Prostate gland (tissue), 2 donors: ENCODE measurements at regions not wholly inside any gene's neighbourhood (a gene's known extent, or its start where the extent isn't known, plus 50 kb on each side); places are given as distances from the start of the nearest gene placed in this dataset.

Experiments
- DNase-seq: peaks from one replicate; pipeline ENCODE4 v3.0.0-alpha.2; 2019; ENCODE audit warnings: low spot score
- H3K27ac ChIP-seq, 2 donors: fragments of 200-600 bp; sonication (generic); 2 replicates each; pipeline ENCODE4 v1.5.1; 2017 to 2019
- H3K27me3 ChIP-seq: fragments of 200-600 bp; sonication (generic); replicated peaks from 2 replicates; pipeline ENCODE4 v1.5.1; 2019; ENCODE audit not compliant: insufficient read depth
- H3K36me3 ChIP-seq, 2 donors: fragments of 200-600 bp; sonication (generic); 1 replicate in 1 of 2; 2 replicates in 1 of 2; pipeline versions ENCODE4 v1.5.1 to v1.8.1; 2017 to 2019
- H3K4me1 ChIP-seq: fragments of 200-600 bp; sonication (generic); replicated peaks from 2 replicates; pipeline ENCODE4 v1.5.1; 2019
- H3K4me3 ChIP-seq, 2 donors: fragments of 200-600 bp; sonication (generic); 2 replicates each; pipeline ENCODE4 v1.5.1; 2017 to 2019
- H3K9me3 ChIP-seq: fragments of 200-600 bp; sonication (generic); 2 replicates; pipeline ENCODE4 v1.5.1; 2017
- POLR2A ChIP-seq: fragments of 450-650 bp; IDR thresholded peaks from one replicate; pipeline ENCODE4 v1.6.1; 2016; ENCODE audit warnings: antibody characterized with exemption, mild to moderate bottlenecking
- POLR2AphosphoS5 ChIP-seq: sonication (generic); formaldehyde crosslinking; IDR thresholded peaks from one replicate; pipeline ENCODE4 v1.6.1; 2017; ENCODE audit warnings: antibody characterized with exemption
- WGBS: methylation state at CpG from one replicate; pipeline ENCODE4 v1.1.5; 2018; 5-methylcytosine and 5-hydroxymethylcytosine counted together
- intact Hi-C: fragments of 100-400 bp; cut with DNase I; formaldehyde crosslinking; loops from one replicate; pipeline ENCODE4 v1.14.2; 2022
- TF ChIP-seq, protein P1 (sequence below), 4 experiments: fragments of 200-600 bp in 2 of 4; fragments of 450-650 bp in 2 of 4; sonication (generic) in 2 of 4; IDR thresholded peaks; 1 replicate in 3 of 4; 2 replicates in 1 of 4; pipeline ENCODE4 v1.5.1; 2016 to 2019; ENCODE audit warnings: antibody characterized with exemption in 4 of 4, mild to moderate bottlenecking in 2 of 4, moderate library complexity in 2 of 4

DNA sequence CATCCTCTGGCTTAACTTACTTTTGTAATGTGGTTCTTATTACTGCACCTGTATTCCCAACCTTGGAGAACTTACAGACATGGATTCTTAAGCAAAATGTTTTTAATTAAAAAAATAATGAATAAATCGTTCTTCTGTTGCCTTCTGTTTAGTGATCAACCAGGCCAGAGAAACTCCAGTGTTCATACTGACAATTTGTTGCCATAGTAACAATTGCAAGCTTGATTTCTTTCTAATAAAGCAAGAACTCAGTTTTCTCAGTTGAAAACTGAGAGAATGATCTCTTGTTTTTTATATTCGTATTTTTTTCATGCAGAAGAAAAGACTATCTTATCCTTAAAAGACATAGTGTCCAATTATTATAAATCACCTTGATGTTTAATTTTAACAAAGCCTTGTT is 106.5 kb upstream of the LMNTD1 start:
- no peak overlapping the region for H3K4me3 ChIP-seq
- no peak overlapping the region for H3K27ac ChIP-seq
- 65% methylated on average over 2 of the region's 2 CpGs for WGBS
- H3K27me3 ChIP-seq = no peaks in the 10 kb centered on the region
- no peak for TF ChIP-seq POLR2AphosphoS5
- TF ChIP-seq POLR2A = no peak
- TF ChIP-seq, protein P1, sequence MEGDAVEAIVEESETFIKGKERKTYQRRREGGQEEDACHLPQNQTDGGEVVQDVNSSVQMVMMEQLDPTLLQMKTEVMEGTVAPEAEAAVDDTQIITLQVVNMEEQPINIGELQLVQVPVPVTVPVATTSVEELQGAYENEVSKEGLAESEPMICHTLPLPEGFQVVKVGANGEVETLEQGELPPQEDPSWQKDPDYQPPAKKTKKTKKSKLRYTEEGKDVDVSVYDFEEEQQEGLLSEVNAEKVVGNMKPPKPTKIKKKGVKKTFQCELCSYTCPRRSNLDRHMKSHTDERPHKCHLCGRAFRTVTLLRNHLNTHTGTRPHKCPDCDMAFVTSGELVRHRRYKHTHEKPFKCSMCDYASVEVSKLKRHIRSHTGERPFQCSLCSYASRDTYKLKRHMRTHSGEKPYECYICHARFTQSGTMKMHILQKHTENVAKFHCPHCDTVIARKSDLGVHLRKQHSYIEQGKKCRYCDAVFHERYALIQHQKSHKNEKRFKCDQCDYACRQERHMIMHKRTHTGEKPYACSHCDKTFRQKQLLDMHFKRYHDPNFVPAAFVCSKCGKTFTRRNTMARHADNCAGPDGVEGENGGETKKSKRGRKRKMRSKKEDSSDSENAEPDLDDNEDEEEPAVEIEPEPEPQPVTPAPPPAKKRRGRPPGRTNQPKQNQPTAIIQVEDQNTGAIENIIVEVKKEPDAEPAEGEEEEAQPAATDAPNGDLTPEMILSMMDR (IDR thresholded peaks at IDR 0.05) = no peak
- no peaks in the 10 kb centered on the region for H3K4me1 ChIP-seq
- H3K9me3 ChIP-seq = no peaks in the 10 kb centered on the region
- H3K36me3 ChIP-seq = no peaks in the 10 kb centered on the region
- DNase-seq = no peak
- intact Hi-C loops = no loop called here

DNA sequence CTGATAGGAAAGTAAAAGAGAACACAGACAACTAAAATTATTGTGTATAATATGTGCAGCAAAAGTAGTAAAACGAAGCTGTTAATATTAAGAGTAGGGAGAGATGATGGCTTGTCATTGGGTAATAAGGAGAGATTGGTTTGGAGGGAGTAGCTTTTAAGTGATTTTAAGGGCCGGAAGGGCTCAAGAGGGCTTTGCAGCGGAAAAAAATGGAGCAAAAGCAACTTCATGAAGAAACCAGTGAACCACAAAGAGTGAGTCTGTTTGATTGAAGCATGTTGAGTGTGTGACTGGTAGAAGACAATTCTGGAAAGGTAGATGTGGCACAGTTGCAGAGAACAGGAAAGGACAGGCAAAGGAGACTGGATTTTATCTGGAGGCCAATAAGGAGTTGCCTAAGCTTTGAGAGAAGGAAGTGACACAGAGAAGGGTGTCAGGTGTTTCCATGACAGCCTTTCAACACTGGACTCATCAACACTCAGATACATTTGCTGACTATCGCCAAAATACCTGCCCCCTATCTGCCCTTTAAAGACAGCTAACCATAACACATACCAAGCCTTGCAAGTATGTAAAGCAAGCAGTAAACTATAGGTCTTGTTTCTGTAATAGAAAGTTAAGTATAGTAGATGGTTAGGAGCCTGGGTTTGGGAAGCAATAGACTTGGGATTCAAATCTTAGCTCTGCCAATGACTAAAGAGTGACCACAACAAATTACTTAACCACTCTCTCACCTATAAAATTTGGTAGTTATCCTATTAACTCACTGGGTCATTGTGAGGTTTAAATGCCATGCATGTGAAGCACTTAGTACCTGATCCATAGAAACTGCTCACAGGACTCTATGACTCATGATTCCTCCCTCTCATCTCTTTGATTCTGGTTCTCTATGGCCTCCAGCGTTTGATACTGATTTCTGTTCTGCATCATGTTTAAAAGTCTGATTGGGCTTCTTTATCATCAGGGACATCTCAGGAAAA is 117.3 kb upstream of the LMNTD1 start:
- no peak overlapping the region for H3K27ac ChIP-seq

DNA sequence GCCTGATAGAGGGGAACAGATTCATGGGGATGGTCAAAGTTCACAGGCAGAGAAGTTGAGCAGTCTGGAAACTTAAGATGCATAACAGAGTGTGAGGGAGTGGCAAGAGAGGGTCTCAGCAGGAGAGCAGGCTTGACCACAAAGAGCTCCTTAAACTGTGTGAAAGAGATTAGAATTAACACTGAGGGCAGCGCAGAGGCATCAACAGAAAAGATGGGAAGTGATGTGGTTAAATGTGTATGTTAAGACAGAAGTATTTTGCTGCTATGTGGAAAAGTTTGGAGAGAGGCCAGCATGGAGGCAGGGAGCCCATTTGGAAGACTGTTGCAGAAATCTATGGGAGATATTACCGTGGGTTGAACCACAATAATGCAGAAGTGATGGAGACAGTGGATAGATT is 122.7 kb upstream of the LMNTD1 start:
- TF ChIP-seq, protein P1 (IDR thresholded peaks at IDR 0.05) = no peak
- TF ChIP-seq POLR2A = no peak
- WGBS = 85% methylated on average over 2 of the region's 2 CpGs
- no peaks in the 10 kb centered on the region for H3K9me3 ChIP-seq
- no peak overlapping the region for H3K27ac ChIP-seq
- intact Hi-C loops = no loop called here
- no peak for DNase-seq
- H3K27me3 ChIP-seq = no peaks in the 10 kb centered on the region
- no peaks in the 10 kb centered on the region for H3K4me1 ChIP-seq
- no peaks in the 10 kb centered on the region for H3K36me3 ChIP-seq
- H3K4me3 ChIP-seq = no peak overlapping the region

More for the DNA sequence above, 117.3 kb upstream of the LMNTD1 start:
- H3K27me3 ChIP-seq = no peaks in the 10 kb centered on the region
- no peak for DNase-seq
- intact Hi-C loops = no loop called here
- no peak overlapping the region for H3K4me3 ChIP-seq
- no peaks in the 10 kb centered on the region for H3K36me3 ChIP-seq
- no peaks in the 10 kb centered on the region for H3K9me3 ChIP-seq
- no peak for TF ChIP-seq POLR2AphosphoS5
- TF ChIP-seq, protein P1 (IDR thresholded peaks at IDR 0.05) = no peak
- no peak for TF ChIP-seq POLR2A
- 88% methylated on average over 5 of the region's 5 CpGs for WGBS
- H3K4me1 ChIP-seq = no peaks in the 10 kb centered on the region

DNA sequence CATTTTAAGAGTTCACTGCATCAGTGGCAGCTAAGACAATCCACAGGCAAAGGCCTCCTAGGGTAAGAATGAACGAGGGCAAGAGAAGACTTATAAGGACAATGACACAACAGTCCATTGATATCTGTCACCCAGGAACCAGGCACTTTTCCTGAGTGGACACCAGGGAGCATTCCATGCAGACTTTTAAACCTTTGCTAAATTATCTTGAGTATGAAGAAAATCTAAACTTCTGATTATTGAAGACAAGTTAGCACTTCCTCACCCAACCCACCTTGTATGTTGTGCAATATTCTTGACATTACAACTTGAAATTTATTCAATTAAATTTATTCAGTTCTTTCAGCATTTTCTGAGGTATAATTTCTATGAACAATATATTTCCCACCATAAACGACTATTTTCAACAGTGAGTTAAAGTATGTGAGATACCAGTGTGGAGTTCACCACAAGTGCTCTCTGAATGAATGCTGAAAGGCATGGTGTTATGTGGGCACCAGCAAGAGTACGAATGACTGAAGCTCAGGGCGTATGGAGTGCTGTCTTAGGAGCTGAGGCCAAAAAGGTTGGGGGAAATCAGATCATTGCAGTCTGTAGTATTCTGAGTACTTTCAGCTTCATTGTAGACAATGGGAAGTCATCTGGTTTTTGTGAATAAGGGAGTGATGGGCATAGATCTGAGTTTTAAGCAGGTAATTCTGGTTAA is 124.3 kb upstream of the LMNTD1 start:
- WGBS = 76% methylated on average over 4 of the region's 4 CpGs
- no peak for TF ChIP-seq POLR2A
- no peak for TF ChIP-seq POLR2AphosphoS5
- TF ChIP-seq, protein P1 (IDR thresholded peaks at IDR 0.05) = peak in 2 of 4 experiments; percentile 11 to 32
- no peak for DNase-seq

More for the DNA sequence above, 124.3 kb upstream of the LMNTD1 start:
- Histone ChIP-seq H3K9me3 (no peaks in the 10 kb centered on the region), H3K27ac (no peak overlapping the region), H3K36me3 (no peaks in the 10 kb centered on the region), H3K27me3 (no peaks in the 10 kb centered on the region), H3K4me3 (no peak overlapping the region), H3K4me1 (no peaks in the 10 kb centered on the region)
- intact Hi-C loops = no loop called here
